ENCODE measurements at regions not wholly inside any gene's neighbourhood (a gene's known extent, or its start where the extent isn't known, plus 50 kb on each side); places are given as distances from the start of the nearest gene placed in this dataset.

- no peak for TF ChIP-seq EZH2 (IDR thresholded peaks at IDR 0.05; ENCODE audit: low read depth)
- TF ChIP-seq CTCF (conservative IDR thresholded peaks at IDR 0.05), result no peak
These were observed 77.1 kb upstream of the TNP1 start for GRCh38 chr2:216936954-216937357.

All from PC-9 (cell line).